ENCODE measurements at regions not wholly inside any gene's neighbourhood (a gene's known extent, or its start where the extent isn't known, plus 50 kb on each side); places are given as distances from the start of the nearest gene placed in this dataset.

DNA sequence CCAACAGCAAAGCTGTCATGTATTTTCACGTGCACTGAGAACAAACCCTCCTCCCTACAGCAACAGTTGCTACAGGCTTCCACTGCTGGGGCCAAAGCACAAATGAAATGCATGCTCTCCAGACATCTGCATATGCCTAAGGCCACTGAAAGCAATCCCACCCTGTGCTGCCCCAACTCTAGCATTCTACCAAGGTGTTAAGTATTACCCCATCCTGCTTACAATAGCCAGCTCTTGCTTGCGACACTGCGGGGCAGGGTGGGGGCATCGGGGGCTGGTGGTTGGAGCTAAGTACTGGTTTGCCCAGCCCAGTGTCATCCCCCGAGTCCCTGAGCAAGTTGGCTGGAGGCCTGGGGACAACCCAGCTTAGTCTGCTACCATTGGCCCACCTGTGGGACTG lies 742.5 kb downstream of the TDRD15 start:
- H3K36me3 Mint-ChIP-seq, result no peaks in the 10 kb centered on the region
- no peak for DNase-seq (ENCODE audit: extremely low spot score, unreplicated experiment)
- no peaks in the 10 kb centered on the region for H3K9me3 Mint-ChIP-seq
- H3K27me3 Mint-ChIP-seq, result peaks cover 5% of the 10 kb centered on the region
- no peak overlapping the region for H3K4me3 Mint-ChIP-seq
- no peaks in the 10 kb centered on the region for H3K4me1 Mint-ChIP-seq (ENCODE audit: unreplicated experiment)
- TF ChIP-seq, protein P1, sequence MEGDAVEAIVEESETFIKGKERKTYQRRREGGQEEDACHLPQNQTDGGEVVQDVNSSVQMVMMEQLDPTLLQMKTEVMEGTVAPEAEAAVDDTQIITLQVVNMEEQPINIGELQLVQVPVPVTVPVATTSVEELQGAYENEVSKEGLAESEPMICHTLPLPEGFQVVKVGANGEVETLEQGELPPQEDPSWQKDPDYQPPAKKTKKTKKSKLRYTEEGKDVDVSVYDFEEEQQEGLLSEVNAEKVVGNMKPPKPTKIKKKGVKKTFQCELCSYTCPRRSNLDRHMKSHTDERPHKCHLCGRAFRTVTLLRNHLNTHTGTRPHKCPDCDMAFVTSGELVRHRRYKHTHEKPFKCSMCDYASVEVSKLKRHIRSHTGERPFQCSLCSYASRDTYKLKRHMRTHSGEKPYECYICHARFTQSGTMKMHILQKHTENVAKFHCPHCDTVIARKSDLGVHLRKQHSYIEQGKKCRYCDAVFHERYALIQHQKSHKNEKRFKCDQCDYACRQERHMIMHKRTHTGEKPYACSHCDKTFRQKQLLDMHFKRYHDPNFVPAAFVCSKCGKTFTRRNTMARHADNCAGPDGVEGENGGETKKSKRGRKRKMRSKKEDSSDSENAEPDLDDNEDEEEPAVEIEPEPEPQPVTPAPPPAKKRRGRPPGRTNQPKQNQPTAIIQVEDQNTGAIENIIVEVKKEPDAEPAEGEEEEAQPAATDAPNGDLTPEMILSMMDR (conservative IDR thresholded peaks at IDR 0.05), result no peak
- H3K27ac Mint-ChIP-seq, result no peak overlapping the region

DNA sequence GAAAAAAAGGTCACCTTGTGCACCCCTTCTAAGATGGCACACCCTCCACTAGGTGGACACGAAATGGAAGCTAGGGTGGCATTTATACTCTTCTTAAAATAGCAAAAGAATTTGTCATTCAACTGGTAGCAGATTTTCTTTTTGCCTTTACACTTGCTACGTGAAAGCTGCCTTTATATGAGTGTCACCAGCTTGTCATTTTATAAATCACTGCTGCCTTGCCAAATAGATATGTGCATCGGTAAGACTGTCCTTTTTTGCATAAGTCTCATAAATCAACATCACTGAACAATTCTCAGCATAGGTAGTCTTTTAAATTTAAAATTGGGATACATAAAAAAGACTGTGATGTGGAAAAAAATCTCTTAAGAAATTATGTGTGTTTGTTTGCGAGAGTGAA lies 764.1 kb downstream of the TDRD15 start:
- TF ChIP-seq, protein P1 (conservative IDR thresholded peaks at IDR 0.05), result no peak
- H3K36me3 Mint-ChIP-seq, result no peaks in the 10 kb centered on the region
- no peak for DNase-seq (ENCODE audit: extremely low spot score, unreplicated experiment)
- no peaks in the 10 kb centered on the region for H3K9me3 Mint-ChIP-seq
- H3K4me1 Mint-ChIP-seq (ENCODE audit: unreplicated experiment), result peaks cover 6% of the 10 kb centered on the region
- no peaks in the 10 kb centered on the region for H3K27me3 Mint-ChIP-seq
- no peak overlapping the region for H3K27ac Mint-ChIP-seq
- no peak overlapping the region for H3K4me3 Mint-ChIP-seq

- Mint-ChIP-seq H3K4me3 (no peak overlapping the region), H3K9me3 (no peaks in the 10 kb centered on the region), H3K27ac (no peak overlapping the region), H3K27me3 (no peaks in the 10 kb centered on the region), H3K4me1 (ENCODE audit: unreplicated experiment) (peaks cover 6% of the 10 kb centered on the region), H3K36me3 (no peaks in the 10 kb centered on the region)
- no peak for DNase-seq (ENCODE audit: extremely low spot score, unreplicated experiment)
- TF ChIP-seq, protein P1 (conservative IDR thresholded peaks at IDR 0.05), result no peak
These were observed 766.3 kb downstream of the TDRD15 start for GRCh38 chr2:21890041-21890440.

GRCh38 chr2:21890716-21891115 lies 766.9 kb downstream of the TDRD15 start:
- Mint-ChIP-seq H3K4me3 (no peak overlapping the region), H3K9me3 (no peaks in the 10 kb centered on the region), H3K27ac (no peak overlapping the region), H3K27me3 (peaks cover 3% of the 10 kb centered on the region), H3K36me3 (no peaks in the 10 kb centered on the region), H3K4me1 (ENCODE audit: unreplicated experiment) (peaks cover 6% of the 10 kb centered on the region)
- TF ChIP-seq, protein P1 (conservative IDR thresholded peaks at IDR 0.05), result no peak
- no peak for DNase-seq (ENCODE audit: extremely low spot score, unreplicated experiment)

GRCh38 chr2:21891191-21891590 lies 767.4 kb downstream of the TDRD15 start:
- H3K4me3 Mint-ChIP-seq, result no peak overlapping the region
- DNase-seq (ENCODE audit: extremely low spot score, unreplicated experiment), result no peak
- H3K27ac Mint-ChIP-seq, result no peak overlapping the region
- no peaks in the 10 kb centered on the region for H3K9me3 Mint-ChIP-seq
- H3K36me3 Mint-ChIP-seq, result no peaks in the 10 kb centered on the region
- peaks cover 4% of the 10 kb centered on the region for H3K27me3 Mint-ChIP-seq
- peaks cover 6% of the 10 kb centered on the region for H3K4me1 Mint-ChIP-seq (ENCODE audit: unreplicated experiment)
- TF ChIP-seq, protein P1 (conservative IDR thresholded peaks at IDR 0.05), result no peak

- H3K4me3 Mint-ChIP-seq, result no peak overlapping the region
- TF ChIP-seq, protein P1 (conservative IDR thresholded peaks at IDR 0.05), result no peak
These were observed 768.4 kb downstream of the TDRD15 start for GRCh38 chr2:21892140-21892539.

More at GRCh38 chr2:21892140-21892539, 768.4 kb downstream of the TDRD15 start:
- no peaks in the 10 kb centered on the region for H3K9me3 Mint-ChIP-seq
- peaks cover 4% of the 10 kb centered on the region for H3K27me3 Mint-ChIP-seq
- H3K4me1 Mint-ChIP-seq (ENCODE audit: unreplicated experiment), result peaks cover 6% of the 10 kb centered on the region
- no peaks in the 10 kb centered on the region for H3K36me3 Mint-ChIP-seq
- H3K27ac Mint-ChIP-seq, result no peak overlapping the region
- no peak for DNase-seq (ENCODE audit: extremely low spot score, unreplicated experiment)
